IMR-90 (cell line): ENCODE measurements at regions not wholly inside any gene's neighbourhood (a gene's known extent, or its start where the extent isn't known, plus 50 kb on each side); places are given as distances from the start of the nearest gene placed in this dataset.

Source experiments
- ATAC-seq: fragments of 200-7000 bp; cut with Tn5 transposase; 2 replicates; pipeline ENCODE4 v1.9.1; 2020; ENCODE audit warnings: low read depth, mild to moderate bottlenecking, moderate library complexity
- BruUV-seq: library from RNA; stranded (reverse); fragments of 400-500 nt; replicated peaks from 2 replicates; lab custom pipeline; 2021; lab: Mats Ljungman, UMichigan
- CTCF ChIA-PET: fragments of 300-600 bp; formaldehyde crosslinking; extraction: SDS; loops from one replicate; lab custom pipeline; 2021; ENCODE audit warnings: antibody characterized with exemption; lab: Yijun Ruan, JAX
- POLR2A ChIA-PET: fragments of 300-600 bp; sonication (Branson Sonifier 250); formaldehyde crosslinking; loops from one replicate; lab custom pipeline; 2022; ENCODE audit warnings: antibody characterized with exemption; ENCODE audit not compliant: unreplicated experiment; lab: Charles Lee
- DNase-seq: peaks from one replicate; pipeline ENCODE4 v3.0.0; 2013
- H2AFZ ChIP-seq: replicated peaks from 2 replicates; pipeline ENCODE3; 2013; ENCODE audit warnings: low read length, mild to moderate bottlenecking; ENCODE audit not compliant: poor library complexity
- H2AK5ac ChIP-seq: 2 replicates; pipeline ENCODE4 v1.6.1; 2013; ENCODE audit warnings: low read depth, low read length, inconsistent platforms
- H2AK9ac ChIP-seq: replicated peaks from 2 replicates; pipeline ENCODE3; 2013; ENCODE audit warnings: mild to moderate bottlenecking, low read depth, low read length, moderate library complexity; ENCODE audit not compliant: poor library complexity
- H2BK120ac ChIP-seq: 2 replicates; pipeline ENCODE4 v1.6.1; 2013; ENCODE audit warnings: low read depth, low read length, inconsistent platforms
- H2BK15ac ChIP-seq: 3 replicates; pipeline ENCODE4 v1.6.1; 2013; ENCODE audit warnings: low read depth, low read length, inconsistent platforms
- H2BK20ac ChIP-seq: 2 replicates; pipeline ENCODE4 v1.6.1; 2013; ENCODE audit warnings: low read depth, mild to moderate bottlenecking, inconsistent platforms, low read length, moderate library complexity
- H2BK5ac ChIP-seq: 2 replicates; pipeline ENCODE4 v1.6.1; 2013; ENCODE audit warnings: mild to moderate bottlenecking, low read depth, low read length, inconsistent platforms; ENCODE audit not compliant: poor library complexity, severe bottlenecking
- H3K14ac ChIP-seq: replicated peaks from 2 replicates; pipeline ENCODE4 v1.6.1; 2013; ENCODE audit warnings: low read depth, low read length, inconsistent platforms
- H3K18ac ChIP-seq: 2 replicates; pipeline ENCODE4 v1.6.1; 2013; ENCODE audit warnings: low read depth, low read length, control low read depth
- H3K23ac ChIP-seq: 2 replicates; pipeline ENCODE4 v1.6.1; 2013; ENCODE audit warnings: low read depth, low read length, inconsistent platforms
- H3K27ac ChIP-seq: 2 replicates; pipeline ENCODE4 v1.5.1; 2013; ENCODE audit warnings: mild to moderate bottlenecking, control low read depth, low read length; ENCODE audit not compliant: insufficient read depth
- H3K27me3 ChIP-seq: 2 replicates; pipeline ENCODE4 v1.6.1; 2013; ENCODE audit warnings: low read length; ENCODE audit not compliant: control insufficient read depth, insufficient read depth
- H3K36me3 ChIP-seq: 2 replicates; pipeline ENCODE4 v1.6.1; 2013; ENCODE audit warnings: low read length, mixed read lengths; ENCODE audit not compliant: control insufficient read depth, insufficient read depth
- H3K4ac ChIP-seq: 2 replicates; pipeline ENCODE4 v1.6.1; 2013; ENCODE audit warnings: low read depth, low read length, inconsistent platforms
- H3K4me1 ChIP-seq: 2 replicates; pipeline ENCODE4 v1.6.1; 2013; ENCODE audit warnings: low read length, mixed read lengths; ENCODE audit not compliant: control insufficient read depth, insufficient read depth
- H3K4me2 ChIP-seq: 2 replicates; pipeline ENCODE4 v1.6.1; 2013; ENCODE audit warnings: low read depth, mild to moderate bottlenecking, control low read depth, low read length, moderate library complexity
- H3K4me3 ChIP-seq: 2 replicates; pipeline ENCODE4 v1.5.1; 2013; ENCODE audit warnings: low read depth, mild to moderate bottlenecking, control low read depth, low read length, moderate library complexity; ENCODE audit not compliant: insufficient read depth
- H3K56ac ChIP-seq: 2 replicates; pipeline ENCODE4 v1.6.1; 2013; ENCODE audit warnings: low read length, inconsistent platforms; ENCODE audit not compliant: insufficient read depth; ENCODE audit errors: extremely low read depth
- H3K79me1 ChIP-seq, 2 experiments: 2 replicates each; pipeline ENCODE4 v1.6.1; 2013; ENCODE audit warnings: low read length in 2 of 2, inconsistent platforms in 1 of 2, low read depth in 1 of 2
- H3K9ac ChIP-seq: 2 replicates; pipeline ENCODE4 v1.6.1; 2013; ENCODE audit warnings: low read depth, low read length, control low read depth
- H3K9me1 ChIP-seq: 2 replicates; pipeline ENCODE4 v1.6.1; 2013; ENCODE audit warnings: low read length, inconsistent platforms; ENCODE audit not compliant: insufficient read depth
- H3K9me3 ChIP-seq: 2 replicates; pipeline ENCODE4 v1.6.1; 2013; ENCODE audit warnings: low read length; ENCODE audit not compliant: control insufficient read depth, insufficient read depth
- H4K20me1 ChIP-seq: 2 replicates; pipeline ENCODE4 v1.6.1; 2013; ENCODE audit warnings: low read length, inconsistent platforms; ENCODE audit not compliant: insufficient read depth
- H4K5ac ChIP-seq: 2 replicates; pipeline ENCODE4 v1.6.1; 2013; ENCODE audit warnings: mild to moderate bottlenecking, low read depth, low read length, control low read depth
- H4K8ac ChIP-seq, 2 experiments: 2 replicates each; pipeline ENCODE4 v1.6.1; 2013; ENCODE audit warnings: low read depth in 2 of 2, low read length in 2 of 2, control low read depth in 1 of 2, inconsistent platforms in 1 of 2
- H4K91ac ChIP-seq: 2 replicates; pipeline ENCODE4 v1.6.1; 2013; ENCODE audit warnings: low read depth, low read length, inconsistent platforms; ENCODE audit not compliant: insufficient read depth
- BHLHE40 ChIP-seq: fragments of 150-350 bp; IDR thresholded peaks from 2 replicates; pipeline ENCODE4 v1.6.1; 2016; ENCODE audit warnings: mild to moderate bottlenecking, low read depth, low read length
- CEBPB ChIP-seq: IDR thresholded peaks from 2 replicates; pipeline ENCODE4 v1.6.1; 2012; ENCODE audit warnings: low read depth, low read length, improper control_type of control experiment
- CHD1 ChIP-seq: IDR thresholded peaks from 2 replicates; pipeline ENCODE4 v1.6.1; 2012; ENCODE audit warnings: low read depth, low read length, improper control_type of control experiment
- ELK1 ChIP-seq: fragments of 150-350 bp; IDR thresholded peaks from 2 replicates; pipeline ENCODE4 v1.6.1; 2016; ENCODE audit warnings: low read depth, mild to moderate bottlenecking, low read length, moderate library complexity, borderline replicate concordance
- FOS ChIP-seq: fragments of 150-350 bp; IDR thresholded peaks from 2 replicates; pipeline ENCODE4 v1.6.1; 2016; ENCODE audit warnings: low read depth, low read length
- MAFK ChIP-seq: IDR thresholded peaks from 2 replicates; pipeline ENCODE4 v1.6.1; 2012; ENCODE audit warnings: low read depth, low read length, improper control_type of control experiment
- MAZ ChIP-seq: IDR thresholded peaks from 2 replicates; pipeline ENCODE4 v1.6.1; 2012; ENCODE audit warnings: low read depth, mild to moderate bottlenecking, low read length, improper control_type of control experiment, moderate library complexity, borderline replicate concordance
- MXI1 ChIP-seq: IDR thresholded peaks from 2 replicates; pipeline ENCODE4 v1.6.1; 2012; ENCODE audit warnings: low read depth, mild to moderate bottlenecking, low read length, moderate library complexity, borderline replicate concordance
- NFE2L2 ChIP-seq: fragments of 150-350 bp; IDR thresholded peaks from 2 replicates; pipeline ENCODE4 v1.6.1; 2016; ENCODE audit warnings: low read depth, mild to moderate bottlenecking, low read length
- POLR2A ChIP-seq: IDR thresholded peaks from 2 replicates; pipeline ENCODE4 v1.6.1; 2012; ENCODE audit warnings: mild to moderate bottlenecking, low read depth, low read length
- RAD21 ChIP-seq: IDR thresholded peaks from 2 replicates; pipeline ENCODE4 v1.6.1; 2012; ENCODE audit warnings: low read length, improper control_type of control experiment
- RCOR1 ChIP-seq: IDR thresholded peaks from 2 replicates; pipeline ENCODE4 v1.6.1; 2012; ENCODE audit warnings: mild to moderate bottlenecking, low read length, improper control_type of control experiment; ENCODE audit not compliant: insufficient replicate concordance
- RFX5 ChIP-seq: IDR thresholded peaks from 2 replicates; pipeline ENCODE4 v1.8.0; 2012; ENCODE audit warnings: low read depth, mild to moderate bottlenecking, low read length, moderate library complexity
- SMC3 ChIP-seq: fragments of 150-350 bp; IDR thresholded peaks from 2 replicates; pipeline ENCODE4 v1.6.1; 2016; ENCODE audit warnings: low read depth, mild to moderate bottlenecking, antibody characterized with exemption, low read length, moderate library complexity
- WGBS, 2 experiments: methylation state at CpG; one replicate each; pipeline versions ENCODE4 v1.1.5 to v1.1.7; 2013; ENCODE audit warnings: missing lambda C conversion rate in 2 of 2; ENCODE audit not compliant: insufficient read length in 1 of 2; ENCODE audit errors: extremely low coverage in 2 of 2; 5-methylcytosine and 5-hydroxymethylcytosine counted together
- dilution Hi-C: fragments of 300-500 bp; cut with HindIII; formaldehyde crosslinking; loops from one replicate; pipeline ENCODE4 v1.14.3; 2018; ENCODE audit warnings: low sequenced_read_pairs; ENCODE audit not compliant: unreplicated experiment
- in situ Hi-C: fragments of 300-500 bp; cut with MboI; formaldehyde crosslinking; loops from 3 replicates; pipeline ENCODE4 v1.14.3; 2019; ENCODE audit warnings: low sequenced_read_pairs, inconsistent platforms, mixed read lengths
- intact Hi-C: fragments of 100-400 bp; cut with micrococcal nuclease; formaldehyde crosslinking; loops from 2 replicates; pipeline ENCODE4 v1.10.0; 2022
- TF ChIP-seq, protein P1 (sequence below): fragments of 150-350 bp; IDR thresholded peaks from 2 replicates; pipeline ENCODE4 v1.6.1; 2017; ENCODE audit warnings: mild to moderate bottlenecking, antibody characterized with exemption, low read length, low read depth
- TF ChIP-seq, protein P2 (sequence below): conservative IDR thresholded peaks from 2 replicates; pipeline ENCODE4 v1.5.1; 2012; ENCODE audit warnings: mild to moderate bottlenecking, low read depth, low read length, improper control_type of control experiment

DNA sequence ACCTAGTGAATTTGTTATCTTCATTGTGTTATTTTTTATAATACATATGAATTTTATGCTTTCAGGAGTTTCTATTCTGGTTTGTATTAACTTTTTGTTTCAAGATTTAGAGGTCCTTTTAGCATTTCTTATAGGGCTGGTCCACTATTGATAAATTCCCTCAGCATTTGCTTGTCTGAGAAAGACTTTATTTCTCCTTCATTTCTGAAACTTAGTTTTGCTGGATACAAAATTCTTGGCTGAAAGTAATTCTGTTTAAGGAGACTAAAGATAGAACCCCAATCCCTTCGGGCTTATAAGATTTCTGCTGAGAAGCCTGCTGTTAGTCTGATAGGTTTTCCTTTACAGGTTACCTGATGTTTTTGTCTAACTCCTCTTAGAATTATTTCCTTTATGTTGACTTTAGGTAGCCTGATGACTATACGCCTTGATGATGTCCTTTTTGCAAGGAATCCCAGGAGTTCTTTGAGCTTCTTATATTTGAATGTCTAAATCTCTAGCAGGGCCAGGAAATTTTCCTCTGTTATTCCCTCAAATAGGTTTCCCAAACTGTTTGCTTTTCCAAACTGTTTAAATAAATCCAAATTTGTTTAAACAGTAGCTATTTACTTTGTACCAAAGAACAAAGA, 127.1 kb downstream of the CYSLTR2 start:
- no peak overlapping the region for H4K91ac ChIP-seq
- no peaks in the 10 kb centered on the region for H3K27me3 ChIP-seq
- POLR2A ChIA-PET, result no interaction called here
- no peak overlapping the region for H3K18ac ChIP-seq
- dilution Hi-C loops, result no loop called here
- no peak for ATAC-seq
- 0 out of 4 replicates have a peak, but pooled peaks cover 0 to 3% of the 10 kb centered on the region in 2 experiments for H3K79me1 ChIP-seq
- no peak overlapping the region for H3K27ac ChIP-seq
- no peak overlapping the region for H2BK15ac ChIP-seq
- H2BK20ac ChIP-seq, result no peak overlapping the region
- H3K4ac ChIP-seq, result no peak overlapping the region
- no peak overlapping the region for H3K56ac ChIP-seq
- no peaks in the 10 kb centered on the region for H3K36me3 ChIP-seq
- no peak overlapping the region for H4K5ac ChIP-seq
- H3K4me2 ChIP-seq, result no peak overlapping the region
- peaks cover 11% of the 10 kb centered on the region for H3K9me1 ChIP-seq
- CTCF ChIA-PET, result no interaction called here
- BruUV-seq, result no TSS peak
- in situ Hi-C loops, result no loop called here
- H3K9ac ChIP-seq, result no peak overlapping the region
- H2AFZ ChIP-seq, result no peak overlapping the region
- WGBS, 2 experiments, result 100% methylated on average over 1 of the region's 2 CpGs; no CpG with 5 or more reads in 1 of the 2 experiments
- H2AK9ac ChIP-seq, result no peak overlapping the region
- no peak overlapping the region for H3K4me3 ChIP-seq
- intact Hi-C loops, result no loop called here
- no peaks in the 10 kb centered on the region for H4K20me1 ChIP-seq
- no peak overlapping the region for H3K23ac ChIP-seq
- H2AK5ac ChIP-seq, result no peak overlapping the region
- H2BK120ac ChIP-seq, result no peak overlapping the region
- DNase-seq, result no peak
- no peak overlapping the region for H4K8ac ChIP-seq
- H2BK5ac ChIP-seq, result no peak overlapping the region
- peaks cover 20% of the 10 kb centered on the region for H3K4me1 ChIP-seq
- no peak overlapping the region for H3K14ac ChIP-seq
- no peaks in the 10 kb centered on the region for H3K9me3 ChIP-seq
- TF ChIP-seq MAFK (no peak), CHD1 (no peak), BHLHE40 (no peak), MXI1 (no peak), FOS (no peak), ELK1 (no peak), NFE2L2 (no peak), RAD21 (no peak), RFX5 (no peak), CEBPB (no peak), POLR2A (no peak), RCOR1 (no peak), SMC3 (no peak), MAZ (no peak)
- TF ChIP-seq, protein P1, sequence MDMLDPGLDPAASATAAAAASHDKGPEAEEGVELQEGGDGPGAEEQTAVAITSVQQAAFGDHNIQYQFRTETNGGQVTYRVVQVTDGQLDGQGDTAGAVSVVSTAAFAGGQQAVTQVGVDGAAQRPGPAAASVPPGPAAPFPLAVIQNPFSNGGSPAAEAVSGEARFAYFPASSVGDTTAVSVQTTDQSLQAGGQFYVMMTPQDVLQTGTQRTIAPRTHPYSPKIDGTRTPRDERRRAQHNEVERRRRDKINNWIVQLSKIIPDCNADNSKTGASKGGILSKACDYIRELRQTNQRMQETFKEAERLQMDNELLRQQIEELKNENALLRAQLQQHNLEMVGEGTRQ, result no peak
- TF ChIP-seq, protein P2, sequence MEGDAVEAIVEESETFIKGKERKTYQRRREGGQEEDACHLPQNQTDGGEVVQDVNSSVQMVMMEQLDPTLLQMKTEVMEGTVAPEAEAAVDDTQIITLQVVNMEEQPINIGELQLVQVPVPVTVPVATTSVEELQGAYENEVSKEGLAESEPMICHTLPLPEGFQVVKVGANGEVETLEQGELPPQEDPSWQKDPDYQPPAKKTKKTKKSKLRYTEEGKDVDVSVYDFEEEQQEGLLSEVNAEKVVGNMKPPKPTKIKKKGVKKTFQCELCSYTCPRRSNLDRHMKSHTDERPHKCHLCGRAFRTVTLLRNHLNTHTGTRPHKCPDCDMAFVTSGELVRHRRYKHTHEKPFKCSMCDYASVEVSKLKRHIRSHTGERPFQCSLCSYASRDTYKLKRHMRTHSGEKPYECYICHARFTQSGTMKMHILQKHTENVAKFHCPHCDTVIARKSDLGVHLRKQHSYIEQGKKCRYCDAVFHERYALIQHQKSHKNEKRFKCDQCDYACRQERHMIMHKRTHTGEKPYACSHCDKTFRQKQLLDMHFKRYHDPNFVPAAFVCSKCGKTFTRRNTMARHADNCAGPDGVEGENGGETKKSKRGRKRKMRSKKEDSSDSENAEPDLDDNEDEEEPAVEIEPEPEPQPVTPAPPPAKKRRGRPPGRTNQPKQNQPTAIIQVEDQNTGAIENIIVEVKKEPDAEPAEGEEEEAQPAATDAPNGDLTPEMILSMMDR, result no peak
